GM21786 (cell line): ENCODE measurements at regions not wholly inside any gene's neighbourhood (a gene's known extent, or its start where the extent isn't known, plus 50 kb on each side); places are given as distances from the start of the nearest gene placed in this dataset.

Source experiments
- ATAC-seq: cut with Tn5 transposase; IDR thresholded peaks from one replicate; pipeline ENCODE4 v1.9.1; 2021; ENCODE audit not compliant: unreplicated experiment

DNA sequence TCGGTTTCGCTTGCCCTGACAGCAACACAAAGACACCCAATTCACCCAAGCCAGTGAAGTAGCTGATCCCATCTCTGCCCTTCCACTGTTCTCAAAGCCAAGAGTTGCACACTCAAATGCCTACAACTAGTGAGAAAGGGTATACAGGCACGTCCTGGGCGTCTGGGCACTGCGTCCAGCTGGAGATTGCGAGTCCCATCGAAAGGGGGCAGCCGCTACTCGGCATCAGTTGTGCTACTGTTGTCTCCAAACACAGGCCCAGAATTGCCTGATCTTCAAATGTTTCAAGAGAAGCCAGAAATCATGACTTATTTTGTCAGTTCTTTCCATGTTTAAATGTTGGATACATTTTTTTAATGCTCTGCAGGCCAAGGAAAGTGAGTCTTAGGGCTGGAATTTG, 487.8 kb downstream of the BCOR start:
- no peak for ATAC-seq

DNA sequence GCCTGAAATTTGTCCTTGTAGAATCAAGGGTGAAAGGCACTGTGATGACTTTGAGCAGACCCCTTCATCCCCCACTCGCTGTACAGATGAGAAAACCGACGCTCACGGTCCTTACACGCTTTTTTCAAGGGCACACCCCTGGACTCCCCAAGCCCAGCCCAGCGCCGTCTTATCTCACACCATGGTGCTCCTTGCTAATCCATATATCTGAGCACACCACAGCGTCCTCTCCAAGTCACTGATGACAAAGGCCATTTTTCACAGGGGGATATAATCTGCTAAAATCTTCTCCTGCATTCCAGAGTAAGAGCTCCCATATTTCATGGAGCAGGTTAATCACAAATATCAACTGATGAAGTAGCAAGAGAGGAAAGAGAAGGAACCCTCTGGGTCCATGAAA, 486.3 kb downstream of the BCOR start:
- ATAC-seq: no peak

DNA sequence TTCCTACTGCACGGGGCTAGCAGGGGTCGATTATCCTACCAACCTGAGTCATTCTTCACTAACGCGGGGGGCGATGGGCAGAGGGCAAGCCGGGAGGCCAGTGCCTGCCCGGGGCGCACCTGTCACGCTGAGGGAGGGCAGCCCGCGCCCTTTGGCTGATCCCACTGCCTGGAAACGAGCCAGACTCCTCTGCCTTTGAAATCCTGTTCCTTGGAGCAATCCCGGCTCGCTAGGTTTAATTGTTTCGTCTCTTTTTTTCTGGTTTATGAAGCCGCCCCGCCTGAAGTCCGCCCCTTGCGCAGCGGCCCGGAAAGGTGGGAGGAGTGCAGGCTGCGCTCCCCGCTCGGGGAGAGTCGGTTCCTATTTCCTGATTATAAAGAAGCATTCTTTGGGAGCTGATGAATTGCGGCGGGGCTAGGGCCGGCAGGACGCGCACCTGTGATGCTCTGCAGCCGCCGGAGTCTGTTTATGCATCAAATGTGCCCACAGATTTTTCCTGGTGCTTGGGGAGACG, 484.2 kb downstream of the BCOR start:
- ATAC-seq: no peak

DNA sequence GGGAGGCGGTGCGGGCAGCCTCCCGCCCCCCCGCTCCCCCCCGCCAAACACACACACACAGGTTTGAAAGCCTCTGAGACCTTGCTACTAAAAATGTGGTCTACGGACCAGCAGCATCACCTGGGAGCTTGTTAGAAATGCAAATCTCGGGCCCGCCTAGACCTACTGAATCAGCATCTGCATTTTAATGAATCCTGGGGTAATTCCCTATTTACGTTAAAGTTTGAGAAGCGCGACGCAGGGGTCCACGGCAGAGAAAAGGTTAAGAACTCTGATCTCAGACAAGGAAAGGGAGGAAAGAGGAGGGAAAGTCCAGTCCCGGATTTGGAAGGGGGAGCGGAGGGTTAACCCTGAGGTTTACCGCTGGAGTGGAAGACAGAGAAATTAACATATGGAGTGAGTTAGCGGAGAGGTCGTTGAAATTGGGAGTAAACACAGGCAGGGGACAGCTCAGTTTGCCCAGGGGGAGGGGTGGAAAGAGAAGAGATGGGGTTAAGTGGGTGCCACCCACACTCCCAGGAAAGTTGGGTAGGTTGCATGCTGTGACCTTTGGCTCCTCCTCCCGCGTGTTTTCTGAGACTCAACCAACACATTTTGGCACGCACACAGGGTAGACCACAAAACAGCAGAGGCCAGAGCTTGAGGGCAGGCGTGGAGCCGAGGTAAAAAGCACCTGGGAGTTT, 483.6 kb downstream of the BCOR start:
- peak; percentile 43 for ATAC-seq

DNA sequence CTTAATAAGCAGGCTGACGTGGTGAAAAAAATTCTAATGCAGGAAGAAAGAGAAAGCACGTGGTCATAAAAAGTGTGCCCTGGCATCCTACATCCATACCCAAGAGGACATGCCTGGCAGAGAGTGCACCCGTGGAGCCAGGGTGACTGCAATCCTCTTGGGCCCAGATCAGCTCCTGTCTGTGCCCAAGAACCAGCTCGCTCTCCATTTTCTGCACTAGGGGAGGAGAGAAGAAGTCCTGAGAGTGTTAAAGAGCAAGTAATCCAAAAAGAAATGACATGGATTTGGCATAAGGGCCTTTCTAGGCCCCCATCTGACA, 483.1 kb downstream of the BCOR start:
- ATAC-seq: no peak

DNA sequence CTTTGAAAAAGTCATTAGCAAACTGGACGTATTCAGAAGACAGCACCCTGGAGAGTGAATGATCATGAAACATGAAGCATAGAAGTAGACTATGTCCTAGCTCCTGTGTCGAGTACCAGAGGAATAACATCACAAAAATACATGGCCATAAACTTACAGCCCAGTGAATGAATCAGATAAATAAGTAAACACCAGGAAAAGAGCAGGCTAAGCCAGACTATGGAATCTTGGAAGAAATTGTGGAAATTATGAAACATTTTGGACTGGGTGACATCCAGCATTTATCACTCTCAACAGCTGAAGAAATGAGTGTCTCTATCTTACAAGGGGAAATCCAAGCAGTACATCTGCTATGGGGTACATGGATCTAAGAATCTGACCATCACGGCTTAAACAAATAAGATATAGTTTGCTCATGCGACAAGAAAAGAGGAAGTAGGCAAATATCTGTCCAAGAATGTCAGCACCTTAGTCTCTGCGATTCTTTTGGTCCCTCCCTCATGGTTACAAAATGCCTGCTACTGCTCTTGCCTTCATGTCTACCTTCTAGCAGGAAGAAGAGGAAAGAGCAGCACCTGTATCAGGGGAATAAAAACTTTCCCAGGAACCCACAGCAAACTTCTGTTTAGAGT, 481.5 kb downstream of the BCOR start:
- ATAC-seq: peak; percentile 40

DNA sequence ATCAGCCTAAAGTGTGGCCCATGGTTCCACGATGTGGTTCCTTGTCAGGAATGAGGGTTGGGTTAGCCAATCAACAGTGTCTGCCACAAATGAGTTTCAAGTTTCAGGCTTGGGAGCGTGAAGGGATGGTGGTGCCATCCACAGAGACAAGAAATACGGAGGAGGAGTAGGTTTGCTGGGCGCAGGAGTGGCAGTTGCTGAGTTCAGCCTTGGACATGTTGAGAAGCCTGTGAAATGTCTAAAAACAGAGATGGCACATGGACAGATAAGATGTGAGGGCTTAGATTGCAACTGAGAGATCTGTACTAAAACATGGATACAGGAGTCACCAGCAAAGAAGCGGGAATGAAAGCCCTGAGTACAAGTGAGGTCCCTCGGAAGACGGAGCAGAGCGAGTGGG, 481.0 kb downstream of the BCOR start:
- no peak for ATAC-seq

DNA sequence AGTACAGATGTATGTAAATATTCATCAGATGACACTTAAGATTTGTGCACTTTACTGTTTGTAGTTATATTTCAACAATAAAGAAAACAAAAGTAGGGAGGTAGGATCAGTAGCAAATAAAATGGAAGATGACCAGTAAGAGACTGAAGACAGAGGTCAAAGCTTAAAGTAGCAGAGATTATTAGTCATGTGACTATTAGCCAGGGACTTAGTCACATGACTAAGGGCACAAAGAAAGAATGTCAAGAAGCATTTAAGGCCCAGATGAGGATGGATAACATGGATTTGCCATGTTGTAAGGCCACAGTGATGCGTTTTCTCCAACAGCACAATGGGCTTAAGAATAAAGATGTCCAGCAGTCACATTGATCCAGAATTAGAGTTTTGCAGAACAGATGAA, 479.6 kb downstream of the BCOR start:
- ATAC-seq: no peak

DNA sequence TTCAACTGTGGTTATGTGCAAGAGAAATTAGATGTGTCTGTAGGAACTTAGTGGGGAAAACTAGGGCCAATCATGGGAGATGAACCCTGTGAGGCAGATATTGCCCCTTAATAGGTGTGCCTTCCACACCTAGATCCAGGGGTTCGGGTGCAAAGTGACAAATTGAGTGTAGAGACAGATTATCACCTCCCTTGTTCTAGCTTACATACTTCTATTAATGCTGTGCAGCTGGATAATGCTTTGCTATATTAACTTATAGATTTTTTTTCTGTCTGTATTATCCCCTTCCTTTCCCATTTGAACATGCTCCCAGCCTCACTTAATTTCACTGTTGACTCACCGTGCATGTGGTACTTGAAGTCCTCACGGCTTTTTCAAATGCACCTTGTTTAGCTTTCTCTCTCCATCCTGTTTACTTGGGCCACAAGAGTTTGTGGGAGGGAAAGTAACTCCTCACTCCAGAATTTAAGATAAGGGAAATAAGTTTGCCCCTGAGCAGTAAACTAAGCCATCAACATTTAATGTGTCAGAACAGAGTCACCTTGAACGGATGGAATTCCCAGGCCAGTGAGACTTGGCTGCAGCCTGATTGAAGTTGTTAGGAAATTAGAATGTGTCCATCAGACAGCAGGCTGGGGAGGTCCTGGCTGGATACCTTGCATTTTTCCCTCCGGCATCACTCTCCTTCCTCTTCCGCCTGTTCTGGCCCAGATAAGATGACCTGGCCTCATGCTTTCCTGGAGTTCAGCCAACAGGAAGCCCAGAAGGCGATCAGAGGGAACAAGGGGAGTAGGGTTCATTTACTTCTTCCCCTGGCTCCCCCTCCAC, 478.4 kb downstream of the BCOR start:
- ATAC-seq: no peak

DNA sequence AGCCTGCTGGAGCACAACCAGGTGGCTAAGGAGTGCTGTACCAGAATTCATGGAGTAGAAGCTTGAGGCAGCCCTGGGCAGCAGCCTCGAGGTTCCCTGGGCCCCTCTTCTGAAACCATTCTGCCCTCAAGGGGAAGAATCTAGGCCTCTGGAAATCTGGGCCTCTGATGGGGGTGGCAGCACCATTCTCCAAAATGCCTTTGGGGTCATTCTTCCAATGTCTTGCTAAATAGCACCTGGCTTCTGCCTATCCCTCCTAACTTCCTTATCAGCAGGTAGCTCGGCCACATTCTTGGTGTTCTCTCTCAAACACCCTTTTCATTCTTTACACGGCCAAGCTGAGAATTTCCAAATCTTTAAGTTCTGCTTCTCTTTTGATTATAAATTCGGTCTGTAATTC, 473.6 kb downstream of the BCOR start:
- no peak for ATAC-seq

DNA sequence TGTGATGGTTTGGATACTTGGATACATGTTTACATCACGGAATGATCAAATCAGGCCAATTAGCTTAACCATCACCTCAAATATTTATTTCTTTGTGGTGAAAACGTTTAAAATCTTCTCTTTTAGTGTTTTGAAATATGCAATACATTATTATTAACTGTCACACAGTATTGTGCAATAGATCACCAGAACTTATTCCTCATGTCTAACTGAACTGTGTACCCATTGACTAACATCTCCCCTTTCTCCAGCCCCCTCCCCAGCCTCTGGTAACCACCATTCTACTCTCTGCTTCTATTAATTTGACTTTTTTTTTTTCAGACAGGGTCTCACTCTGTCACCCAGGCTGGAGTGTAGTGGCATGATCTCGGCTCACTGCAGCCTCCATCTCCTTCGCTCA, 471.9 kb downstream of the BCOR start:
- ATAC-seq: no peak

DNA sequence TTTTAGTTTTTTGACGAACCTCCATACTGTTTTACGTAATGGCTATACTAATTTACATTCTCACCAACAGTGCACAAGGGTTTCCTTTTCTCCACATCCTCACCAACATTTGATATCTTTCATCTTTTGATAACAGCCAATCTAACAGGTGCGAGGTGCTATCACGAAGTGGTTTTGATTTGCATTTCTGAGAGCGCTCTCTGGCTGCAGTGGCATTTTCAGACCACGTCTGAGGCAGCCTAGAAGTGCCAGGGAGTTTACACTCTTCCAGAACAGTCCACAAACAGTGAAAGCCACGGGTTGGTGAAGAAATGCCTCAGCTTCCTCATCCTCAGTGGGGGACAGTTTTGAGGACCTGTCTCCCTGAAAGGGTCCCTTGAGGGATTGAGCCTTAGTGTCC, 471.0 kb downstream of the BCOR start:
- ATAC-seq: no peak

DNA sequence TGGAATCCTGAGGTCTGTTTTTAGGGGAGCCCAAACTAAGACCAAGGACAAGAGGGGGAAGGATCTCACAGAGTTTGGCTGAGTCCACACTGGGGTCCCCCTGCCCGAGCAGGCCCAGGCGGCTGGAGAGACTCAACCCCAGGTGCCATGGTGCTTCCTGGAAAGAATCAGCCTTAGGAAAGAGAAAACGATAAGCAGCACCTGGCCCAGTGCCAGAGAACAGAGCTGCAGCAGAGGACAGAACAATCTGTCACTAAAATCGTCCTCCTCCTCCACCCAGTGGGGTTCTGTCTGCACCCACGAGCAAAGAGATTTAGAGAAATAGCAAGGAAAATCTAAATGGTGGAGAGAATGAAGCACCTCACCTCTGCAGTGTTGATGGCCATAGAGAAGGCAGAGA, 470.5 kb downstream of the BCOR start:
- ATAC-seq: no peak

DNA sequence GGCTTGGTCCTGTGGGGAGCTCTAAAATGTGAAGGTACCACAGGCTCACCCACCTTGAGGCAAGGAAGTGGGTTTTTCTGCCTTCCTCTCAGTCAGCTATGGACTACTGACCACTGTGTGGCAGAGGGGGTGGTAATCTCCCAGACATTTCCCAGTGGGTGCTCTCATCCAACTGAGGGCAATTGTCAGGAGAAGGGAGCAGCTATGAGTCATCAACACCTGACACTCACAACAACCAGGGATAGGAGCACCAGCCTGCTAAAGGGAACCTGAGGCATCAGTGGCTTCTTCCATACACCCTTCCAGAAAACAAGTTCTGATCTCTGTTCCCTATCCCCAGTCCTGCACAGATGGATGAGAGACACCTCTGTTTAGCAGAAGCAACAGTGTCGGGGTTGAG, 468.8 kb downstream of the BCOR start:
- no peak for ATAC-seq

DNA sequence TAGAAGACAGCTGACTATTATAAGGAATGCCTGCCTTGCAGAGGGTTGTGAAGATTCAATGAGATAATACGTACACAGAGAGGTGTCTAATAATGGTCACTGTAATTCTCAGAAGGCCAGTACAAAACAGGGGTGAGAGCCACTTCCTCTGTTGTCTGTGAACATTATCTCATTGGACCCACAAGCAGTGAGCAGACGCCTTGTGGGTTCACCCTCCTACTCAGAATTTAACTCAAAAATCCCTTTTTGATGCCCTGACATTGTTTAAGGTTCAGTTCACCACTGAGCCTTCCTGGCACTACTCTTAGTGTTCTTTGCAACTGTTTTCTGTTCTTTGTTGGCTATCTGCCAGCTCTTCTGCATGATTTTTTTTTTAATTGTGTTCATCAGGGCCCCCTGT, 467.4 kb downstream of the BCOR start:
- ATAC-seq: no peak

DNA sequence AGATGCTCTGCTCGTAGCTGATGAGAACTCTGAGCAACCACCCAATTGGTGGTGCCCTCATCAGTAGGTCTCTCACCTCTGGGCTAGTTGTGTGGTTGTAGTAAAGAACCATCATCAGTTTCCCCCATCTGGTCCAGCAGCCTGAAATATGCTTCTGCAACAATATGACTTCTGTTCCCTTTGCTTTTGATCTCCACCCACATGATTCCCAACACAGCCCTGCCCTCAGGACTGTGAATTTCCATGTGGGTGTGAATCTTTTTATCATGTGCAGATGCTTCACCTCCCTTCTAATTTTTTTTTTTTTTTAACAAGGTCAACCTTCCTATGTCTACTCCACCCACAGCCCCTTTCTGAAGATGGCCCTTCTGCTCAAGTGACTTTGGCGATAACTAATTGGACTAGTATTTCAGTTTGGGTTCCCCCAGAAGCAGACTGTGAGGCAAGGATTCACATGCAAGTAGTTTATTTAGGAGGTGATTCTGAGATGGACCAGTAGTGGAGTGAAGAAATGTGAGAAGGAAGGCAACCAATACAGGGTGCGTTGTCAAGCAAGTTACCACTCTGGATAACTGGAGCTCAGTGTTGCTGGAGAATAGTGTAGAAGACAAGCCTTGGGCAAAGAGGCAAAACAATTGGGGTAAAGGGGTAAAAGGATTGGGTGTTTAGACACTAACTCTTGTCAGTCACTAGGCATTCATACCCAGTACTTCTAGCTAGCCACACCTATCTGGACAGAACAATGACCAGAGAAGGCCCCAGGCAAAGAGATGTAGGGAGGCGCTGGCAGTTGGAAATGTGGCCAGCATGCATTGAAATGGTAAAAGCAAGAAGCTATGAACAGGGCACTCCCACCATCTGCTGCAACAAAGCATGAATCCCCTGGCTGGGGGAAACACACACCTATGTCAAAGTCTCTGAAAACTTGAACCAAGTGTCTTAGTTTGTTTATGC, 466.2 kb downstream of the BCOR start:
- ATAC-seq: no peak

DNA sequence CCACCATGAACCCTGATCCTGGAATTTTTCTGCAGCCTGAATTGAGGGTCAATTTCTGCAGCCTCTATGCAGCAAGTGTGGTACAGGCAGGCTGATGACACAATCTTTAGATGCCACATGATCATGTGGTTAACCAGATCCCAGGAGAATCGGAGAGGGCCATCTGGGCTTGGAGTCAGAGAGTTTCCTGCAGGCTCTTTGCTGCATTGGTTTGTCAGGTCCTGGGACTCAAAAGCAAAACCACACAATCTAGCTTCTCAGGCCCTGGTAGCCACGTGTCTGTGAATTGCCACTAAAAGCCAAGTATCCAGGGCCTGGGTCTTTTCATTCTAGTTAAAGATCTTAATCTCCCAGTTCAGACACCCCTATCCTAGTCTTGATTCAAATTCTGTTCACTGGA, 464.5 kb downstream of the BCOR start:
- ATAC-seq: no peak

DNA sequence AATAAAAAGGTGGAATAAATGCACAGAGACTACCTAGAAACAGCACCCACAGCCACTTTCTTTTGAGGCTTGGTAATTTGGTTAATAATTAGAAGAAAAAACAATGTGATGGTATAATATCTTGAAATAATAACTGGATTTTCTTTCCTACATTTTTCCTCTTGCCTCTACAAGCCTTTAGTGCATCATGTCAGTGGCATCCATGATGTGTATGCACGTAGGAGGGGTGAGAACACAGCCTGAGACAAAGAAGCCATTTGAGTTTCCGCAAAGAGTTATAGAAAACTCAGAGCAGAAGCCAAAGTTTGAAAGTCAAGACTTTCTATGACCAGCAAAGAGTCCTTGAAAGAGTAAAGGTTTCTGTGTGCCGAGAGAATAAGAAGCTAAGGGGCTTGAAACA, 461.3 kb downstream of the BCOR start:
- ATAC-seq: no peak

DNA sequence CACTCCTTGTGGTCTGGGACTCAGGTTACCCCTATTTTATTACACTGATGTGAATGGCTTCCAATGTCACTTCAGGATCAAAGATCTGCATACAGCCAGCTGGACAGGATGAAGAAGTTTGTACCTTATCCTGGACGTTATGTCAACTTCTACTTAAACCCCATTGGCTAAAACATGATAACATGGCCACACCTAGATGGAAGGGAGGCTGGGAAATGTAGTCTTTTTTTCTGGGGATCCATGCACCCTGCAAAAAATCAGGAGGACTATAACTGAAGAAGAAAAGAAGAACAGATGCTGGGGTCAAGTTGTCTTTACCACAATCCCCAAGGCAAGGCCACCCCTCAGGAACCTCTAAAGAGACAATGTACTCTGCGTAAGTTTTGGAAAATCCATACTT, 459.2 kb downstream of the BCOR start:
- ATAC-seq: no peak

DNA sequence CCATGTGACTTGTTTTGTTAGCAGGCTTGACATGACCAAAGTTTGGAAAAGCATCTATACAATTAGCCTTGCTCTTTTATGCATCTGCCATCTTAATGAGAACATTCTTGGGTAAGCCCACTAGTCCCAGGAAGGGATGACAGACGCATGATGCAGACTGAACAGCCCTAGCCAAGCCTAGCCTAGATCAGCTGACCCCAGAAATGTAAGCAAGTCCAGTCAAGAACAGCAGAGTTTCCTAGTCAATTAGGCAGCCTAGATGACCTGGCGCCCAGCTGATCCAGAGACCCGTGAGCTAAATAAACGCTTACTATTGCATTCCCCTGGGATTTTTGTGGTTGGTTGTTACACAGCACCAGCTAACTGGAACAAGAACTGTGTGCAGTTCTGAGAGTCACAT, 457.9 kb downstream of the BCOR start:
- ATAC-seq: no peak

DNA sequence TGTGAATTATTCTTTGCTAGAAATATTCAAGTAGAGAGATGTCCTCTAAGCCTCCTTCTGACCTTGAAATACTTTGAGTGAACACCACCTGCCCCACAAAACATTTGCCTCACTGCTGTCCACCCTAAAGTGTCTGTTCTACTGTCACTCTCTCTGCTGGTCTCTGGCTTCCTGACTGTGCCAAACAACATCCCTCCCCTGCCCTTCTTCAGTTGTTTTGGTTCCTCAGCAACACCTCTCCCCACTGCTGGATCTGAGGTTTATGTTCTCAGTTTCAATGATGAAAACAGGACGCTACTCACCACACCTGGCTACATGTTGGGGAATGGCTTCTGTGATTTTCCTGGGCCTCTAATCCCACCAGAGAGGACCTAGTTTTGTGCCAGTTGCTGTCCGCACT, 456.9 kb downstream of the BCOR start:
- no peak for ATAC-seq
